Astrocyte (in vitro differentiated cells and primary cell): ENCODE measurements at regions not wholly inside any gene's neighbourhood (a gene's known extent, or its start where the extent isn't known, plus 50 kb on each side); places are given as distances from the start of the nearest gene placed in this dataset.

Experiments
- EZH2 ChIP-seq: IDR thresholded peaks from 2 replicates; pipeline ENCODE4 v1.6.1; 2012; ENCODE audit warnings: mild to moderate bottlenecking, low read length, inconsistent platforms; ENCODE audit not compliant: insufficient read depth
- TF ChIP-seq, protein P1 (sequence below): IDR thresholded peaks from 2 replicates; pipeline ENCODE4 v1.5.1; 2011; ENCODE audit warnings: low read depth, mild to moderate bottlenecking, inconsistent platforms, low read length, moderate library complexity; ENCODE audit not compliant: insufficient read depth

DNA sequence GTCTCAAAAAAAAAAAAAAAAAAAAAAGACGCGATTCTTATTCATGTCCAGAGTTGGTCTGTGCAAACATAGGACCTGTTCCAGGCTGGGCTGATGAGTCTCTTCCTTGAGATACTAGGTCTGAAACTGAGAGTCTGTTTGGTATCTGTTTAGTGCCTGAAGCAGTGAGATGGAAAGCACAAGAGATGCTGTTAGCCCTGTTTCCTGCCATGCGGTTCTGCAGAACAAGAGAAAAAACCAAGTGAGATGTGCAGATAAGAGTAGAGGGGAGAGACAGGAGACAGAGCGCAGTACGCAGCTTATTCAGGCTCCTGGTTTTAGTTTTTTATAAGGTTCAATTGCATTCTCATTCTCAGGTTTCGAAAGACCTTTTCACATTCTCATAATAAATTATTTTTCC is 85.8 kb upstream of the PRKCQ start:
- TF ChIP-seq, protein P1, sequence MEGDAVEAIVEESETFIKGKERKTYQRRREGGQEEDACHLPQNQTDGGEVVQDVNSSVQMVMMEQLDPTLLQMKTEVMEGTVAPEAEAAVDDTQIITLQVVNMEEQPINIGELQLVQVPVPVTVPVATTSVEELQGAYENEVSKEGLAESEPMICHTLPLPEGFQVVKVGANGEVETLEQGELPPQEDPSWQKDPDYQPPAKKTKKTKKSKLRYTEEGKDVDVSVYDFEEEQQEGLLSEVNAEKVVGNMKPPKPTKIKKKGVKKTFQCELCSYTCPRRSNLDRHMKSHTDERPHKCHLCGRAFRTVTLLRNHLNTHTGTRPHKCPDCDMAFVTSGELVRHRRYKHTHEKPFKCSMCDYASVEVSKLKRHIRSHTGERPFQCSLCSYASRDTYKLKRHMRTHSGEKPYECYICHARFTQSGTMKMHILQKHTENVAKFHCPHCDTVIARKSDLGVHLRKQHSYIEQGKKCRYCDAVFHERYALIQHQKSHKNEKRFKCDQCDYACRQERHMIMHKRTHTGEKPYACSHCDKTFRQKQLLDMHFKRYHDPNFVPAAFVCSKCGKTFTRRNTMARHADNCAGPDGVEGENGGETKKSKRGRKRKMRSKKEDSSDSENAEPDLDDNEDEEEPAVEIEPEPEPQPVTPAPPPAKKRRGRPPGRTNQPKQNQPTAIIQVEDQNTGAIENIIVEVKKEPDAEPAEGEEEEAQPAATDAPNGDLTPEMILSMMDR, result no peak
- no peak for TF ChIP-seq EZH2
